CD4-positive, alpha-beta T cell treated with Interleukin-15 for 4 hours (primary cell): ENCODE measurements at regions not wholly inside any gene's neighbourhood (a gene's known extent, or its start where the extent isn't known, plus 50 kb on each side); places are given as distances from the start of the nearest gene placed in this dataset.
"Not testable (repeated sequence)": the region's sequence is repeated elsewhere in the genome, so short reads cannot be mapped to it uniquely, and the experiment has no call there.

Experiments used
- DNase-seq: peaks from one replicate; pipeline ENCODE4 v3.0.0-alpha.2; 2020; ENCODE audit warnings: low spot score

DNA sequence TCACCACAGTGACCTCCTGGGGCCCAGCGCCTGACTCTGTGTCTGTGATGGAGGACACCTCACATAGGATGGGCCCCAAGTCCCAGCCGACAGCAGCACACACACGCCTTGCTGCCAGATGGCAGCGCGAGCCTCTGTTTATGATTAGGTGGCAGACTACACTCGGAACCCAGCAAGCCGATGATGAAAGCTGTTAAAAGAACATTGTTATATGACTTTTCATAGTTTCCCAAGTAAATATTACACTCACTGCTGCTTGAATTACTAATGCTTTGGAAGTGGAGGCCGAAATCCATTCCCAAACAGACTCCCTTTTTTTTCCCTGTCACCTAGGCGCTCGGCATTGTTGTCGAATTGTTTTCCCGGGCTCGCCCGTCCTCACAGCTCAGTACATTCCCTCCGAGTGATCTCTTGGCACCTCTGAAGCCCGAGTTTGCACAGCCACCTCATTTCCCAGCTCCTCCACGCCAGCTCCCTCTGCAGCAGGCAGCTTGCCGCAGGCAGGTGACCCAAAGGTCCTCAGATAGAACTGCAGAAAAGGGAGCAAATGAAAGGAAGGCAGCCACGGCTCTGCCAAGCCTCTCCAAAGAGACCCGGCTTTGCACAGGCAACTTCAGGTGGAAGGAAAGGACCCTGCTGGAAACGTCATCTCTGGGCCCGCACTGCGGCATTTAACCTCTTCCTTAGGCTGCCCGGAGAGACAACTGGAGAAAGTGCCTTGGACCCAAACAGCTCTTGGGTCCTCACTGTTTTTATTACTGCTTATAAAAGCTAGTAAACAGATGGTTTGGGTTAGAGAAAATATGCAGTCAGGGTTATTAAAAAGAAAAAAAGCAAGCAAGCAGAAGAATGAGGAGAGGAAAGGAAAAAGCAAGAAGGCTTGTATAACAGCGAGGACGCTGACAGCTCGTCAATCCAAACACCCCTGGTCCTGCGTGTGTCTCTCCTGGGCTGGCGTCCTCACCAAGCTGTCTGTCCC lies 72.2 kb upstream of the SLC25A33 start:
- DNase-seq = no peak

DNA sequence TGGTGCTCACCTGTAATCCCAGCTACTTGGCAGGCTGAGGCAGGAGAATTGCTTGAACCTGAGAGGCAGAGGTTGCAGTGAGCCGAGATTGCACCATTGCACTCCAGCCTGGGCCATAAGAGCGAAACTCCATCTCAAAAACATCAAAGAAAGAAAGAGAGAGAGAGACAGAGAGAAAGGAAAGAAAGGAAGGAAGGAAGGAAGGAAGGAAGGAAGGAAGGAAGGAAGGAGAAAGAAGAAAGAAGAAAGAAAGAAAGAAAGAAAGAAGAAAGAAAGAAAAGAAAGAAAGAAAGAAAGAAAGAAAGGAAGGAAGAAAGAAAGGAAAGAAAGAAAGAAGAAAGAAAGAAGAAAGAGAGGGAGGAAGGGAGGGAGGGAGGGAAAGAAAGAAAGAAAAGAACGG lies 69.4 kb upstream of the SLC25A33 start:
- not testable (repeated sequence) for DNase-seq

DNA sequence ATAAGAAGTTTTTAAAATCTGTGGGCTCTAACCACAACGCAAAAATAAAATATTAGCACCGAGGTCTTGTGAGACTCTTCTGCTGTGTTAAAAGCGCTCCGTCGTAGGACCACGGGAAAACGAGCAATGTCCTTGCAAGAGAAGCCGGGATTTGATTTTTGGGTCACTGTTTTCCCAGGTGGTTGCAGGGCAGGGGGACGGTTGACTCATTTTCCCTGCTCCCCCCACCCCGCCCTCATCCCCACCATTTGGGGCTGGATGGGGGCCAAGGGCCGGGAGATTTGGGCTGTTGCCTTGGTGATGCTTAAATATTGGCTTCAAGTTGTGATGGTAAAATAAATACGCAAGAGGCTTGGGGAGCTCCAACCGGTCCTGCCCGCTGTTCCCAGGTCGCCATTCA lies 67.6 kb upstream of the SLC25A33 start:
- DNase-seq = no peak

DNA sequence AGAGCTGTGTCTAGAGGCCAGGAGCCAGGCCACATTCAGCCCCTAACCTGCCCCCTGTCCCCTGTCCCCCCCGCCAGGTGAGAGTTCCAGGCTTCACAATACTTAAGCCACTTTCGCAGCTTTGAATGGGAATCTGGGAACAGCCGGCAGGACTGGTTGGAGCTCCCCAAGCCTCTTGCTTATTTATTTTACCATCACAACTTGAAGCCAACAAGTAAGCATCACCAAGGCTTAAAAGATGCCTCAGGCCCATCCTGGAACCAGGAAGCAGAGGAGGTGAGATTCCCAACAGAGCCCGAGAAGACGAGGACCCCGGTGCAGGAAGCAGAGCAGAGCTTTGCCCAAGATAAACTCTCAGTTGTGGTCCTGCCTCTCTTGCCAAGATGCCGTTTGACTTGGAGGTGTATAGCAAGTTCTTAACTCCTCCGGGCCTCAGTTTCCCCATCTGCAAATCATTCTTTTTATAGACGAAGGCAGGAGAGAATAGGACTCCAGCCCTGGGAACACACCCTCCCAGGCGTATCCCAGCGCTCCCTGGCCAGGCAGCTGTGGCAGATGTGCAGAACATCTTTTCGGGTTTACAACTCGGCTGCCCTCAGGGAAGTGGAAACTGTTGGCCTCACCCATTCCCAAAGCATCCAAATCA lies 66.8 kb upstream of the SLC25A33 start:
- DNase-seq = no peak

DNA sequence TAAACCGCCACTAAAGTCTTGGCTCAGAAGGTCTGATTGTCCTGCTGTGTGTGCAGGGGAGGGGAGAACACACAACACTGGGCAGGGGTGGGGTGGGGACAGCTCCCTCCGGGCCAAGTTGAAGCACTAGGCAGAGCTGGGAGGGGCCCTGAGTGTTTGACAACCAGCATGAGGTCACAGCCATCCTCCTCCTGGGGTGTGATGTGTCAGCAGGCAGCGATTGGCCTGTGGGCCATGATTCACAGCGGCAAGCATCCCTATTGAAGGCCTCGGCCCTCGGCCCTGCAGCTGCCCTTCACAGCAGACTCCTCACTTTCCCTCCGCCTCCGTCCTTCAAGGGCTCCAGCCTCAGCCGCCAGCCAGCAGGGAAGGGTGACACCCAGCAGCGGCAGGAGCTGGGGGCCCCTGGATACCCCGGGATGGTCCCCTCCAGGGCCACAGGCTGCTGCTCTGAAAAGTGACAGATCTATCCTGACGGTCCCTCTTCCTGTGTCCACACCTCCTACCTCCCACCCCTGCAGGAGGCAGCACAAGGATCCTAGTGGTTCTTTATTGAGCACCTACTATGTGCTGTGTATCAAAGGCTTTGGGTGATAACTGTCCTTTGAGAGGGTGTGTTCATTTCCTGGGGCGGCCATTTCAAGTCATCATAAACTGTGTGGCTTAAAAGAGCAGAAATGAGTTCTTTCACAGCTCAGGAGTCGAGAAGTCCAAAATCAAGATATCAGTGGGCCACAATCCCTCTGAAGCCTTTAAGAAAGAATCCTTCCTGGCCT lies 66.0 kb upstream of the SLC25A33 start:
- DNase-seq = no peak

DNA sequence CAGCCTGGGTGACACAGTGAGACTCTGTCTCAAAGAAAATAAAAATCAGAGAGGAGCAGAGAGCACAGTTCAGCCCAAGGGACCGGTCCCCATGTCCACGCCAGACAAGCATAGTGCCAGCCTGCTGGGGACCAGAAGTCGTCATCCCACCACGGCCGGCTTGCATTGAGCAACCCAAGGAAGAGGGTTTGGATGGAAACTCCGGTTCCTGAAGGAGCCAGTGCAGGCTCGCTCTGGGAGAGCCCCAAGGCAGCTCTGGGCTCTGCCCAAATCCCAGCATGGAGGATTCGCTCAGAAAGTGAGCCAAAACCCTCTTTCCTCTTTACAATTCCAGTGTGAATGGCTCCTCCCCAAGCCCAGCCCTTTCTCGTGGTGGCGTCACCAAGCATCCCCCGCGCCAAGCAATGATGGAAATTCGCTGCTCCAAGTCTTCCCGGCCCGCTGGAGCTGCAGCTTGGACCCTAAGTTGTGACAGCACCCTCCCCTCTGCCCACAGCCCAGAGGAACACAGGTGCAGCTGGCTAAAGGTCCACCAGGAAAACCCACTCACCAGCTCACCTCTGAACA lies 64.1 kb upstream of the SLC25A33 start:
- DNase-seq = no peak

DNA sequence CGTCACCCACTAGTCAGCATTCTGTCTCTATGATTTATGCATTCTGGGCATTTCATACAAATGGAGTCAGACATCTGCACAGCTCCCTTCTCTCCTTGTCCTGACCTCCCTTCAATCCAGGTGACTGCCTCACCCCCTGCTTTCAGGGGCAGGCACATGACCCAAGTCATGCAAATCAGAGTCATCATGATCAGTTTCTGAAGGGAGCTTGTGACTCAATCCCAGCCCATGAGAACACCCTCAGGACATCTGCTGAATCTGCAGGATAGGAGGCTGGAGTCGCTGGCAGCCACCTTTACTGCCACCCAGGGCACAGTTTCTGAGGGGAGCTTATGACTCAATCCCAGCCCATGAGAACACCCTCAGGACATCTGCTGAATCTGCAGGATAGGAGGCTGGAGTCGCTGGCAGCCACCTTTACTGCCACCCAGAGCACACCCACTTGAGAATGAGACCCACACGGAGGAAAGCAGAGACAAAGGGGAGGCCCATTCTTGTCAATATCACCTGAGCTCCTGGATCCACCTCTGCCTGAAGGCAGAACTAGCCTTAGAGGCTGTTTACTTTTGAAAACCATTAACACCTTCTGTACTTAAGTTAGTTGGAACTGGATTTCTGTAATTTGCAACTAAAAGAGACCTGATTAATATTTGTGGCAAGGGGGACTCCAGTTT lies 62.3 kb upstream of the SLC25A33 start:
- DNase-seq = no peak

DNA sequence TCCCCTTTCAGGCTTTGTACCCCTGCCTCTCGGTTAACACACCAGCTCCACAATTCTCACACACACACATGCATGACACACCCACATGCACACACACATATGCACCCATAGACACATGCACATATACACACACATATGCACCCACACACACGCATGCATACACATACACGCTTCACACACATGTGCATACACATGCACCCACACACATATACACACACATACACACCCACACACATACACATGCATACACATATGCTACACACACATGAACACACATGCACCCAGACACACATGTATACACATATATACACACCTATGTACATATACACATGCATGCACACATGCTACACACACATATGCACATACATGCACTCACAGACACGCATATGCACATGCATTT lies 61.7 kb upstream of the SLC25A33 start:
- DNase-seq = no peak

DNA sequence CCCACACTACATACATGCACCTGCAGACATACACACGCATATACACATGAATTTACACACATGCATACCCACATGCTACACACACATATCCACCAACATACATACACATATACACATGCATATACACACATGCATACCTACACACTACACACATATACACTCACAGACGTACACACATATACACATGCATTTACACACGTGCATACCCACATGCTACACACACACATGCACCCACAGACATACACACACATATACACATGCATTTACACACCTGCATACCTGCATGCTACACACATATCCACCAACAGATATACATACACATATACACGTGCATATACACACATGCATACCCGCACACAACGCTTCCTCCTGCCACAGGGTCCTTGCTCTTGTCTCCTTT lies 61.2 kb upstream of the SLC25A33 start:
- no peak for DNase-seq

DNA sequence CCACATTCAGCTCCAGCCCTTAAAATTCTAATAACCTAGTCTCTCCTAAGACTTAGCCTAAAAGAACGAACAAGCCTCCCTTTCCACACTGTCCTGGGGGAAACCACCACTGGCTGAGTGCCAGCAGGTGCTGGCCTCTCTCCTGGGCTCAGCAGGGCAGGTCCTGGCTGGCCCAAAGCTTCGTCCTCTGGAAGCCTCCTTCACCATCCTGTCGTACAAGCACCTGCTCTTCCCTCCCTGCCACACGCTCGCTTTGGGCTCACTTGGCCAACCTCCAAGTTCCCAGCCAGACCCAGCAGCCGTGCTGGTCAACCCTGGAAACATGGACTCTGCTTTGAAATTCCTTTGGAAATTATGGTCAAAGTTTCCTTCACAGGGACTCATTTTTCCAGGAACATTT lies 58.2 kb upstream of the SLC25A33 start:
- no peak for DNase-seq

DNA sequence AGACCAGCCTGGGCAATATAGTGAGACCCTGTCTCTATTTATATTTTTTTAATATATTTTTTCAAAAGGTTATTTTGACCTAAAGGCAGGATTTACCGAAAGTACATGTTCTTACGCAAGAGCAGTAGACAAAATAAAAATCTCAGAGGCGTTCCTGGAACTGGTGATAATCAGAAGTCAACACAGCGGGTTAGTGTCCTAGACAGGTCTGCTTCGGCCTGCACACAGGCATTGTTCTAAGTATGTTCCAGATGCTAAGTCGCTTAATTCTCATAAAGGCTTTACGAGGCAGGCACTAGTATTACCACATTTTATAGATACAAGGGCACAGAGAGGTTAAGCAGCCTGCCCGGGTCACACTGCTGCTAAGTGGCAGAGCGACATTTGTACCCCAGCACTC lies 56.9 kb upstream of the SLC25A33 start:
- no peak for DNase-seq

DNA sequence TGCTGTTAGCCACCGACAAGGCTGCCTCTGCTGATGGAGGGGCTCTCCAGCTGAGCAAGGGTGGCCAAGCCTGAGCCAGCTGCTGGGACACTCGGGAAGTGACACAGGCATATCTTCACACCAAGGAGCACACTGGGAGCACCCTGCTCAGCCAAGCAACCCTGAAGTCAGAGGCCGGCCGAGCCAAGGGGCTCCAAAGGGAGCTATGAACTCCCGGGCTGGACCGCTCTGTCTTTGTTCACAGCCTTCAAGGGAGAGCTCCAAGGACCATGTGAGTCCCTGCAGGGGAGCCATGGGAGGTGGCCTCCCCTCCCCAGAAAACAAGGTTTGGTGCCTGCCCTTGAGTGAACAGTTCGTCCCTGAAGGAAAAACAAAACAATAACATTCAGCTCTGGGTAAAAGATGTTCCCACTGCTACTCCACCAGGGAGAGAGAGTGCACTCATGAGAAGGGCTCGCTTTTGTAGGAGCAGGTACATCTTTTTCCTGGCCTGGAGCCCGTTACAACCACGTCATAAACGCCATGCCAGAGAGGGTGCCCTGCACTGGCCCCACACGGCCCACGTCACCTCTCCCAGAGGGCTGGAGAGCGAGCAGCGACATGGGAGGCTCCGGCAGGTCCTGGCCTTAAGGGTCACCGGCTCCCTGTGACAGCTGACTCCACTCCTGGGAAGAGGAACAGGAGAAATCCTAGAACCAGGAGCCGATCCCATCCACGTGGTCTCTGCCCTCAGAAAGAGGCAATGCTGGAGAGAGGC lies 56.3 kb upstream of the SLC25A33 start:
- no peak for DNase-seq

DNA sequence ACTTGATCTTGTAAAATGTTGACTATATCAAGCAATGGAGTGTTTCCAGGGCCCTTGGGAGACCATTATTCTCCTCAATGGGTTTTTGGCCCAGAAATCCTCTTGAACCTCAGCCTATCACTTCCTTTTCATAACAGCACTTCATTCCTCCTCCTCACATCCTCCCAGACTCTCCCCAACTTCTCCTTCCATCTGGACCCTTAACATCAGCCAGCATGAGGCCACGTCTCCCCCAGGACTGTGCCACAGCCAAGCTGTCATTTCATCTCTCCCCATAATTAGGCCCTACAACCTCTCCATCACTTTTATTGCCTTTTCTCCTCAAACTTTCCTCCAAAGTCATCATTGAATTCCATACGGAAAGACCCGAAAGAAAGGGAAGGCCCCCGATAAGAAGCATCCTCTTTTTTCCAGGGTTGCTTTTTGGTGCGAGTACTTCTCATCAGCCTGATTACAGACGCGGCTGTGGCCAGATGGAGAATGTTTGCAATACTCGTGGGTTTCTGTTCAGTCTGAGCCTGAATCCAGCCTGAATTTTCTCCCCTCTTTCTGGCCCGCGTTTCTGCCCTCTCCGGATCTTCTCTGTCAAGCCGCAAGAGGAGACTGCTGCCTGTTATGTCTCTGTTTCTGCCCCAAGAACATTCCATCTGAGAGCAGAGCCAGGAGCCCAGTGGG lies 52.7 kb upstream of the SLC25A33 start:
- no peak for DNase-seq
